GM19043 (cell line): ENCODE measurements at regions not wholly inside any gene's neighbourhood (a gene's known extent, or its start where the extent isn't known, plus 50 kb on each side); places are given as distances from the start of the nearest gene placed in this dataset.

Experiments
- ATAC-seq: cut with Tn5 transposase; IDR thresholded peaks from one replicate; pipeline ENCODE4 v1.9.1; 2021; ENCODE audit warnings: low read depth; ENCODE audit not compliant: unreplicated experiment

- no peak for ATAC-seq
Measured at GRCh38 chr14:71711125-71711524, 221.1 kb upstream of the RGS6 start.

GRCh38 chr14:71711619-71712018 lies 220.6 kb upstream of the RGS6 start:
- ATAC-seq = no peak

GRCh38 chr14:71712478-71712877 lies 219.8 kb upstream of the RGS6 start:
- ATAC-seq = no peak

GRCh38 chr14:71713016-71713415 lies 219.2 kb upstream of the RGS6 start:
- ATAC-seq = no peak

GRCh38 chr14:71713451-71713850 lies 218.8 kb upstream of the RGS6 start:
- ATAC-seq = no peak

GRCh38 chr14:71714225-71714624 lies 218.0 kb upstream of the RGS6 start:
- no peak for ATAC-seq

- no peak for ATAC-seq
Measured at GRCh38 chr14:71716041-71716772, 216.0 kb upstream of the RGS6 start.

- ATAC-seq = no peak
Measured at GRCh38 chr14:71720978-71721624, 211.1 kb upstream of the RGS6 start.

GRCh38 chr14:71721791-71722190 lies 210.4 kb upstream of the RGS6 start:
- ATAC-seq = no peak

GRCh38 chr14:71722885-71723284 lies 209.3 kb upstream of the RGS6 start:
- ATAC-seq = no peak

- ATAC-seq = no peak
Measured at GRCh38 chr14:71725922-71726579, 206.2 kb upstream of the RGS6 start.

GRCh38 chr14:71726580-71727021 lies 205.6 kb upstream of the RGS6 start:
- no peak for ATAC-seq

- ATAC-seq = no peak
Measured at GRCh38 chr14:71728386-71728785, 203.8 kb upstream of the RGS6 start.

GRCh38 chr14:71729596-71729995 lies 202.6 kb upstream of the RGS6 start:
- no peak for ATAC-seq

- ATAC-seq = no peak
Measured at GRCh38 chr14:71730471-71730870, 201.8 kb upstream of the RGS6 start.

- ATAC-seq = no peak
Measured at GRCh38 chr14:71731096-71731495, 201.1 kb upstream of the RGS6 start.

GRCh38 chr14:71733210-71733883 lies 198.9 kb upstream of the RGS6 start:
- ATAC-seq = no peak

- no peak for ATAC-seq
Measured at GRCh38 chr14:71734076-71734475, 198.2 kb upstream of the RGS6 start.

GRCh38 chr14:71734885-71735284 lies 197.3 kb upstream of the RGS6 start:
- no peak for ATAC-seq

GRCh38 chr14:71737760-71738159 lies 194.5 kb upstream of the RGS6 start:
- no peak for ATAC-seq
